MCF 10A (cell line): ENCODE measurements at regions not wholly inside any gene's neighbourhood (a gene's known extent, or its start where the extent isn't known, plus 50 kb on each side); places are given as distances from the start of the nearest gene placed in this dataset.

ENCODE experiments used
- BruUV-seq: library from RNA; stranded (reverse); fragments of 400-500 nt; replicated peaks from 2 replicates; lab custom pipeline; 2021; lab: Mats Ljungman, UMichigan
- CTCF ChIA-PET: fragments of 300-600 bp; sonication (Branson Sonifier 250); formaldehyde crosslinking; extraction: SDS; loops from one replicate; lab custom pipeline; 2021; ENCODE audit warnings: antibody characterized with exemption, inconsistent platforms; lab: Yijun Ruan, JAX
- POLR2A ChIA-PET: fragments of 300-600, 350-650 bp; sonication (Branson Sonifier 250); formaldehyde crosslinking; extraction: SDS; loops from one replicate; lab custom pipeline; 2020; ENCODE audit warnings: antibody characterized with exemption, inconsistent platforms; lab: Yijun Ruan, JAX
- DNase-seq: peaks from one replicate; pipeline ENCODE4 v3.0.0-alpha.2; 2018; ENCODE audit not compliant: unreplicated experiment
- H3K27ac Mint-ChIP-seq: one replicate; pipeline ENCODE4 v1.8.0; 2022; ENCODE audit warnings: mild to moderate bottlenecking, low read depth, mixed read lengths; ENCODE audit not compliant: unreplicated experiment
- H3K27me3 Mint-ChIP-seq: one replicate; pipeline ENCODE4 v1.8.0; 2022; ENCODE audit warnings: mixed read lengths; ENCODE audit not compliant: insufficient read depth, unreplicated experiment
- H3K36me3 Mint-ChIP-seq: one replicate; pipeline ENCODE4 v1.8.0; 2022; ENCODE audit warnings: mild to moderate bottlenecking, moderate library complexity, mixed read lengths; ENCODE audit not compliant: insufficient read depth, unreplicated experiment
- H3K4me1 Mint-ChIP-seq: one replicate; pipeline ENCODE4 v1.8.0; 2022; ENCODE audit warnings: mixed read lengths; ENCODE audit not compliant: insufficient read depth, unreplicated experiment
- H3K4me3 Mint-ChIP-seq: one replicate; pipeline ENCODE4 v1.8.0; 2022; ENCODE audit warnings: mild to moderate bottlenecking, moderate library complexity, mixed read lengths; ENCODE audit not compliant: unreplicated experiment
- H3K9me3 Mint-ChIP-seq: one replicate; pipeline ENCODE4 v1.8.0; 2022; ENCODE audit warnings: mixed read lengths; ENCODE audit not compliant: unreplicated experiment
- CTCF ChIP-seq: fragments of 200-600 bp; IDR thresholded peaks from one replicate; pipeline ENCODE4 v1.8.0; 2022; ENCODE audit warnings: antibody characterized with exemption, mild to moderate bottlenecking; ENCODE audit not compliant: unreplicated experiment
- intact Hi-C: fragments of 100-400 bp; cut with micrococcal nuclease; formaldehyde crosslinking; loops from 2 replicates; pipeline ENCODE4 v1.14.1; 2022

- H3K27ac Mint-ChIP-seq: no peak overlapping the region
- TF ChIP-seq CTCF: no peak
- CTCF ChIA-PET: interaction anchor here (1.2 kb wide), 1 partner anchor 51 kb away, joined by 4 read pairs; no protein-coding TSS in a partner anchor
- H3K4me1 Mint-ChIP-seq: no peaks in the 10 kb centered on the region
- H3K27me3 Mint-ChIP-seq: peaks cover 21% of the 10 kb centered on the region
- POLR2A ChIA-PET: no interaction called here
- no peaks in the 10 kb centered on the region for H3K36me3 Mint-ChIP-seq
- H3K4me3 Mint-ChIP-seq: no peak overlapping the region
- DNase-seq: peak; percentile 29
- no TSS peak for BruUV-seq
- no peaks in the 10 kb centered on the region for H3K9me3 Mint-ChIP-seq
- intact Hi-C loops: no loop called here
These were observed 60.5 kb downstream of the NR2F2 start for GRCh38 chr15:96390986-96391385.

- no peak for TF ChIP-seq CTCF
- Mint-ChIP-seq H3K36me3 (no peaks in the 10 kb centered on the region), H3K4me3 (no peak overlapping the region), H3K27me3 (peaks cover 25% of the 10 kb centered on the region), H3K9me3 (no peaks in the 10 kb centered on the region), H3K27ac (no peak overlapping the region), H3K4me1 (no peaks in the 10 kb centered on the region)
- no TSS peak for BruUV-seq
- POLR2A ChIA-PET: no interaction called here
- DNase-seq: no peak
- CTCF ChIA-PET: no interaction called here
- intact Hi-C loops: loop anchor here (1.0 kb wide), 1 partner anchor 10 kb away; no protein-coding TSS in a partner anchor
These were observed 62.1 kb downstream of the NR2F2 start for GRCh38 chr15:96392380-96393208.

- intact Hi-C loops: loop anchor here (1.0 kb wide), 1 partner anchor 11 kb away; no protein-coding TSS in a partner anchor
- Mint-ChIP-seq H3K4me3 (no peak overlapping the region), H3K27me3 (peaks cover 27% of the 10 kb centered on the region), H3K4me1 (no peaks in the 10 kb centered on the region), H3K36me3 (no peaks in the 10 kb centered on the region), H3K9me3 (no peaks in the 10 kb centered on the region), H3K27ac (no peak overlapping the region)
- DNase-seq: no peak
- BruUV-seq: no TSS peak
- ChIA-PET POLR2A (no interaction called here), CTCF (interaction anchor here (0.7 kb wide), 1 partner anchor 822 kb away, joined by 3 read pairs; no protein-coding TSS in a partner anchor)
- TF ChIP-seq CTCF: no peak
These were observed 62.7 kb downstream of the NR2F2 start for GRCh38 chr15:96393209-96393513.

GRCh38 chr15:96395687-96396086, 65.2 kb downstream of the NR2F2 start:
- ChIA-PET POLR2A (no interaction called here), CTCF (interaction anchor here (0.7 kb wide), 1 partner anchor 34 kb away, joined by 4 read pairs; no protein-coding TSS in a partner anchor)
- no peak overlapping the region for H3K4me3 Mint-ChIP-seq
- H3K9me3 Mint-ChIP-seq: no peaks in the 10 kb centered on the region
- no peak for TF ChIP-seq CTCF
- intact Hi-C loops: no loop called here
- no peaks in the 10 kb centered on the region for H3K4me1 Mint-ChIP-seq
- no peaks in the 10 kb centered on the region for H3K36me3 Mint-ChIP-seq
- peaks cover 52% of the 10 kb centered on the region for H3K27me3 Mint-ChIP-seq
- H3K27ac Mint-ChIP-seq: no peak overlapping the region
- BruUV-seq: no TSS peak
- peak; percentile 13 for DNase-seq
